ENCODE measurements at regions not wholly inside any gene's neighbourhood (a gene's known extent, or its start where the extent isn't known, plus 50 kb on each side); places are given as distances from the start of the nearest gene placed in this dataset.

- no peak overlapping the region for H3K4me3 ChIP-seq
- WGBS, 5 donors, result 87 to 91% (median 88%) methylated on average over 12 of the region's 12 CpGs
- H3K27ac ChIP-seq, result no peak overlapping the region
- no peak for DNase-seq
- no peaks in the 10 kb centered on the region for H3K36me3 ChIP-seq
- no peaks in the 10 kb centered on the region for H3K4me1 ChIP-seq
- intact Hi-C loops (cut with DNase I; ENCODE audit: low total_unique reads), result no loop called here
- H3K9me3 ChIP-seq, result peaks cover 0 to 4% (median 0%) of the 10 kb centered on the region in 4 donors
- no peak for TF ChIP-seq EP300 (IDR thresholded peaks at IDR 0.05)
- no peak for TF ChIP-seq POLR2AphosphoS5 (IDR thresholded peaks at IDR 0.05)
- no peak for TF ChIP-seq CTCF (IDR thresholded peaks at IDR 0.05)
- TF ChIP-seq POLR2A (IDR thresholded peaks at IDR 0.05), result no peak
- peaks cover 0 to 3% (median 0%) of the 10 kb centered on the region in 3 donors for H3K27me3 ChIP-seq
Measured at GRCh38 chr6:149267513-149268043, 49.9 kb upstream of the TAB2 start.
